H1 (cell line): ENCODE measurements at regions not wholly inside any gene's neighbourhood (a gene's known extent, or its start where the extent isn't known, plus 50 kb on each side); places are given as distances from the start of the nearest gene placed in this dataset.

ENCODE experiments used
- CTCF ChIA-PET: fragments of 300-600 bp; sonication (Branson Sonifier 250); formaldehyde crosslinking; loops from one replicate; lab custom pipeline; 2021; ENCODE audit not compliant: partially characterized antibody; lab: Charles Lee
- POLR2A ChIA-PET: fragments of 300-600 bp; sonication (Branson Sonifier 250); formaldehyde crosslinking; loops from one replicate; lab custom pipeline; 2021; ENCODE audit warnings: inconsistent platforms; ENCODE audit not compliant: partially characterized antibody; lab: Charles Lee
- DNase-seq, 2 experiments: peaks; one replicate each; pipeline versions ENCODE4 v3.0.0 to v3.0.0-alpha.2; 2010 to 2022; ENCODE audit warnings: low spot score in 2 of 2, low read depth in 1 of 2, mixed read lengths in 1 of 2
- FAIRE-seq: peaks from 2 replicates; lab custom pipeline; 2011; peaks lifted over from hg19 to GRCh38; lab: Jason Lieb, UNC
- H2AFZ ChIP-seq: 2 replicates; pipeline ENCODE4 v1.8.1; 2012; ENCODE audit warnings: low read length, inconsistent platforms
- H2AK5ac ChIP-seq: 2 replicates; pipeline ENCODE4 v1.6.1; 2013; ENCODE audit warnings: low read depth, low read length
- H2BK120ac ChIP-seq: replicated peaks from 2 replicates; pipeline ENCODE3; 2013; ENCODE audit warnings: low read depth, low read length, inconsistent platforms
- H2BK12ac ChIP-seq: 2 replicates; pipeline ENCODE4 v1.6.1; 2013; ENCODE audit warnings: low read depth, low read length
- H2BK15ac ChIP-seq: 2 replicates; pipeline ENCODE4 v1.6.1; 2013; ENCODE audit warnings: low read length
- H2BK20ac ChIP-seq: 2 replicates; pipeline ENCODE4 v1.6.1; 2013; ENCODE audit warnings: low read length
- H2BK5ac ChIP-seq: 2 replicates; pipeline ENCODE4 v1.6.1; 2013; ENCODE audit warnings: low read depth, low read length
- H3K14ac ChIP-seq: 2 replicates; pipeline ENCODE4 v1.6.1; 2013; ENCODE audit warnings: inconsistent platforms; ENCODE audit not compliant: insufficient read length
- H3K18ac ChIP-seq: 2 replicates; pipeline ENCODE4 v1.6.1; 2013; ENCODE audit warnings: low read length; ENCODE audit errors: extremely low read depth
- H3K23ac ChIP-seq: 2 replicates; pipeline ENCODE4 v1.6.1; 2013; ENCODE audit warnings: inconsistent platforms; ENCODE audit not compliant: insufficient read length
- H3K23me2 ChIP-seq: 2 replicates; pipeline ENCODE4 v1.6.1; 2013; ENCODE audit warnings: low read depth, low read length
- H3K27ac ChIP-seq: 2 replicates; pipeline ENCODE4 v1.6.1; 2011; ENCODE audit warnings: low read depth, low read length, inconsistent platforms
- H3K27me3 ChIP-seq, 4 experiments: replicated peaks in 1 of 4; 1 replicate in 1 of 4; 2 replicates in 3 of 4; pipeline versions ENCODE4 v1.6.1 to v1.8.1; 2011 to 2013; ENCODE audit warnings: low read length in 3 of 4, mild to moderate bottlenecking in 3 of 4, inconsistent platforms in 2 of 4, mixed read lengths in 2 of 4, moderate library complexity in 1 of 4; ENCODE audit not compliant: control insufficient read depth in 3 of 4, insufficient read depth in 3 of 4; ENCODE audit errors: extremely low read depth in 1 of 4
- H3K36me3 ChIP-seq, 4 experiments: 2 replicates each; pipeline versions ENCODE4 v1.6.1 to v1.8.1; 2011 to 2013; ENCODE audit warnings: mild to moderate bottlenecking in 4 of 4, low read length in 3 of 4, moderate library complexity in 2 of 4, control low read depth in 1 of 4, inconsistent platforms in 1 of 4; ENCODE audit not compliant: insufficient read depth in 4 of 4, control insufficient read depth in 2 of 4
- H3K4ac ChIP-seq: replicated peaks from 2 replicates; pipeline ENCODE3; 2013; ENCODE audit warnings: low read length, low read depth, mixed read lengths, inconsistent platforms; ENCODE audit not compliant: insufficient read length
- H3K4me1 ChIP-seq, 4 experiments: replicated peaks in 1 of 4; 1 replicate in 1 of 4; 2 replicates in 3 of 4; pipeline versions ENCODE4 v1.6.1 to v1.8.1; 2011 to 2013; ENCODE audit warnings: low read length in 3 of 4, inconsistent platforms in 2 of 4, mixed read lengths in 1 of 4; ENCODE audit not compliant: insufficient read depth in 4 of 4, control insufficient read depth in 3 of 4
- H3K4me2 ChIP-seq, 2 experiments: 2 replicates each; pipeline versions ENCODE4 v1.6.1 to v1.8.1; 2011 to 2013; ENCODE audit warnings: low read depth in 2 of 2, low read length in 2 of 2, control low read depth in 1 of 2, inconsistent platforms in 1 of 2, mild to moderate bottlenecking in 1 of 2; ENCODE audit not compliant: insufficient read depth in 1 of 2
- H3K4me3 ChIP-seq, 4 experiments: fragments of 200-600, 300-600 bp in 1 of 4; sonication (generic), shearing (Covaris generic), sonication (Bioruptor Twin) in 1 of 4; 2 replicates each; pipeline versions ENCODE4 v1.5.1 to v1.8.1; 2011 to 2016; ENCODE audit warnings: low read length in 4 of 4, low read depth in 3 of 4, control low read depth in 2 of 4, inconsistent platforms in 2 of 4, mild to moderate bottlenecking in 2 of 4, mixed read lengths in 1 of 4, moderate library complexity in 1 of 4; ENCODE audit not compliant: insufficient read depth in 2 of 4; ENCODE audit errors: extremely low read depth in 1 of 4
- H3K56ac ChIP-seq: replicated peaks from 2 replicates; pipeline ENCODE3; 2013; ENCODE audit warnings: low read depth, mild to moderate bottlenecking, mixed read lengths, low read length, inconsistent platforms; ENCODE audit not compliant: insufficient read length
- H3K79me1 ChIP-seq: 2 replicates; pipeline ENCODE4 v1.6.1; 2013; ENCODE audit warnings: low read depth, low read length, control low read depth
- H3K79me2 ChIP-seq, 2 experiments: 2 replicates each; pipeline versions ENCODE4 v1.6.1 to v1.8.1; 2012 to 2013; ENCODE audit warnings: low read length in 2 of 2, mild to moderate bottlenecking in 2 of 2, inconsistent platforms in 1 of 2; ENCODE audit not compliant: insufficient read depth in 2 of 2, control insufficient read depth in 1 of 2
- H3K9ac ChIP-seq, 4 experiments: replicated peaks in 1 of 4; 1 replicate in 1 of 4; 2 replicates in 3 of 4; pipeline versions ENCODE4 v1.6.1 to v1.8.1; 2011 to 2013; ENCODE audit warnings: low read depth in 3 of 4, low read length in 3 of 4, control low read depth in 2 of 4, mild to moderate bottlenecking in 2 of 4, moderate library complexity in 2 of 4, inconsistent platforms in 1 of 4; ENCODE audit errors: extremely low read depth in 1 of 4
- H3K9me3 ChIP-seq, 2 experiments: 2 replicates each; pipeline versions ENCODE4 v1.6.1 to v1.8.1; 2012 to 2013; ENCODE audit warnings: mild to moderate bottlenecking in 2 of 2, moderate library complexity in 2 of 2, control low read depth in 1 of 2, inconsistent platforms in 1 of 2, low read depth in 1 of 2, low read length in 1 of 2, mixed read lengths in 1 of 2; ENCODE audit not compliant: insufficient read depth in 2 of 2
- H4K20me1 ChIP-seq, 2 experiments: replicated peaks in 1 of 2; 2 replicates each; pipeline versions ENCODE3 to v1.8.1; 2011 to 2013; ENCODE audit warnings: inconsistent platforms in 2 of 2, low read length in 2 of 2, mild to moderate bottlenecking in 1 of 2; ENCODE audit not compliant: insufficient read depth in 2 of 2, control insufficient read depth in 1 of 2
- H4K5ac ChIP-seq: 2 replicates; pipeline ENCODE4 v1.6.1; 2013; ENCODE audit warnings: low read length, low read depth, mixed read lengths, inconsistent platforms; ENCODE audit not compliant: insufficient read length
- H4K8ac ChIP-seq: 2 replicates; pipeline ENCODE4 v1.8.0; 2013; ENCODE audit warnings: mild to moderate bottlenecking, moderate library complexity, low read length, inconsistent platforms; ENCODE audit not compliant: insufficient read depth; ENCODE audit errors: extremely low read depth
- H4K91ac ChIP-seq: replicated peaks from 2 replicates; pipeline ENCODE3; 2013; ENCODE audit warnings: low read length, mixed read lengths, inconsistent platforms; ENCODE audit not compliant: insufficient read length
- BACH1 ChIP-seq: IDR thresholded peaks from 2 replicates; pipeline ENCODE4 v1.6.1; 2012; ENCODE audit warnings: low read length, improper control_type of control experiment
- CHD2 ChIP-seq: IDR thresholded peaks from 2 replicates; pipeline ENCODE4 v1.6.1; 2012; ENCODE audit warnings: low read length, improper control_type of control experiment
- CTBP2 ChIP-seq: IDR thresholded peaks from 2 replicates; pipeline ENCODE4 v1.7.0; 2011; ENCODE audit warnings: borderline replicate concordance, mild to moderate bottlenecking, moderate library complexity, mixed read lengths, low read length; ENCODE audit not compliant: insufficient read depth, insufficient read length
- EP300 ChIP-seq, 2 experiments: IDR thresholded peaks; 1 replicate in 1 of 2; 2 replicates in 1 of 2; pipeline ENCODE4 v1.6.1; 2011 to 2012; ENCODE audit warnings: low read depth in 2 of 2, low read length in 2 of 2, mild to moderate bottlenecking in 2 of 2, borderline replicate concordance in 1 of 2, inconsistent platforms in 1 of 2, moderate library complexity in 1 of 2
- NANOG ChIP-seq: IDR thresholded peaks from 2 replicates; pipeline ENCODE4 v1.6.1; 2011; ENCODE audit warnings: low read length, low read depth, mild to moderate bottlenecking, inconsistent platforms; ENCODE audit not compliant: insufficient read depth, poor library complexity, severe bottlenecking
- NRF1 ChIP-seq: IDR thresholded peaks from 2 replicates; pipeline ENCODE4 v1.6.1; 2011; ENCODE audit warnings: mild to moderate bottlenecking, low read depth, low read length, improper control_type of control experiment
- POLR2A ChIP-seq, 2 experiments: IDR thresholded peaks; 1 replicate in 1 of 2; 2 replicates in 1 of 2; pipeline ENCODE4 v1.6.1; 2011; ENCODE audit warnings: low read depth in 2 of 2, low read length in 2 of 2, mild to moderate bottlenecking in 2 of 2; ENCODE audit errors: control extremely low read depth in 1 of 2
- RFX5 ChIP-seq: IDR thresholded peaks from 2 replicates; pipeline ENCODE4 v1.6.1; 2011; ENCODE audit warnings: low read depth, low read length, improper control_type of control experiment, borderline replicate concordance
- SAP30 ChIP-seq: fragments of 300-600 bp; sonication (generic); IDR thresholded peaks from 2 replicates; pipeline ENCODE4 v1.7.1; 2012; ENCODE audit warnings: low read length, moderate library complexity, mild to moderate bottlenecking, inconsistent platforms; ENCODE audit not compliant: insufficient read depth, insufficient replicate concordance
- SRF ChIP-seq: IDR thresholded peaks from 2 replicates; pipeline ENCODE4 v1.6.1; 2011; ENCODE audit warnings: mild to moderate bottlenecking, low read depth, low read length, moderate library complexity
- ZNF274 ChIP-seq: IDR thresholded peaks from 2 replicates; pipeline ENCODE4 v1.7.0; 2012; ENCODE audit warnings: low read length, borderline replicate concordance; ENCODE audit errors: extremely low read depth
- WGBS, 2 experiments: shearing (Covaris generic) in 1 of 2; methylation state at CpG; one replicate each; pipeline versions ENCODE4 v1.1.6 to v1.1.7; 2013 to 2015; ENCODE audit warnings: low lambda C conversion rate in 2 of 2, mixed read lengths in 2 of 2, inconsistent platforms in 1 of 2, low coverage in 1 of 2, missing lambda C conversion rate in 1 of 2; ENCODE audit not compliant: insufficient replicate concordance in 2 of 2, insufficient coverage in 1 of 2, insufficient read length in 1 of 2; ENCODE audit errors: extremely low coverage in 1 of 2, missing lambda C conversion rate in 1 of 2; 5-methylcytosine and 5-hydroxymethylcytosine counted together
- TF ChIP-seq, protein P1 (sequence below), 3 experiments: IDR thresholded peaks; 1 replicate in 2 of 3; 2 replicates in 1 of 3; pipeline versions ENCODE4 v1.5.1 to v1.6.1; 2011; ENCODE audit warnings: low read length in 3 of 3, mild to moderate bottlenecking in 3 of 3, inconsistent platforms in 2 of 3, low read depth in 1 of 3, moderate library complexity in 1 of 3; ENCODE audit not compliant: insufficient read depth in 1 of 3; ENCODE audit errors: control extremely low read depth in 1 of 3

DNA sequence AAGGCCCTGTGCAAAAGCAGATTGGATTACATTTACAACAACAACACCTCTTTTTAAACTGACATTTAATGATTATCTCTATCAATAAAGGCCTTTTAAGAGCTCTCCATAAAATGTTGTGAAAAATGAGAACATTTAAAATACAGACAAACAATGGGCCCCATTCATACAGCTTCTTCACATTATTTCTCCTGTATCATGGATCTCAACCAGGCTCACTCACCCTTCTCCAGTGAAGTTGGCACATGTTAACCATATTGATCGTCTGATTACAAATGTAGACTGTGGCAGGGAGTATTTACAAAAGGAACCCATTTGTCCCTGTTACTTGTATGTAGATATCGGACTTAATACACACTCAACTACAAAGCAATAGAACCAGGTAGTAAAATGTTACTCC is 220.2 kb upstream of the BTG1 start:
- no peak overlapping the region for H2BK120ac ChIP-seq
- no peaks in the 10 kb centered on the region for H3K9me3 ChIP-seq
- no peak overlapping the region for H2BK15ac ChIP-seq
- H3K23ac ChIP-seq, result no peak overlapping the region
- no peak overlapping the region for H3K4me2 ChIP-seq
- H4K20me1 ChIP-seq, result no peaks in the 10 kb centered on the region
- no peak overlapping the region for H3K4ac ChIP-seq
- peaks cover 0 to 6% (median 0%) of the 10 kb centered on the region in 4 experiments; a peak in 2 of 7 replicates for H3K4me1 ChIP-seq
- no peak overlapping the region for H4K91ac ChIP-seq
- H2AK5ac ChIP-seq, result no peak overlapping the region
- no peak overlapping the region for H2AFZ ChIP-seq
- DNase-seq, result no peak
- no peaks in the 10 kb centered on the region for H3K79me2 ChIP-seq
- H4K8ac ChIP-seq, result no peak overlapping the region
- H3K4me3 ChIP-seq, result no peak overlapping the region
- WGBS, 2 experiments, result 86% methylated on average over 2 of the region's 2 CpGs; no CpG with 5 or more reads in 1 of the 2 experiments
- H3K56ac ChIP-seq, result no peak overlapping the region
- no peak overlapping the region for H4K5ac ChIP-seq
- FAIRE-seq, result no peak
- no peak overlapping the region for H2BK12ac ChIP-seq
- ChIA-PET POLR2A (no interaction called here), CTCF (no interaction called here)
- no peaks in the 10 kb centered on the region for H3K27me3 ChIP-seq
- no peak overlapping the region for H3K14ac ChIP-seq
- no peaks in the 10 kb centered on the region for H3K36me3 ChIP-seq
- peaks cover 2% of the 10 kb centered on the region; the same call in 1 of the 2 replicates for H3K23me2 ChIP-seq
- H2BK5ac ChIP-seq, result no peak overlapping the region
- H2BK20ac ChIP-seq, result no peak overlapping the region
- no peak overlapping the region for H3K9ac ChIP-seq
- no peak overlapping the region for H3K18ac ChIP-seq
- no peaks in the 10 kb centered on the region for H3K79me1 ChIP-seq
- no peak overlapping the region for H3K27ac ChIP-seq
- no peak for TF ChIP-seq RFX5
- TF ChIP-seq SRF, result no peak
- no peak for TF ChIP-seq ZNF274
- TF ChIP-seq CHD2, result no peak
- TF ChIP-seq, protein P1, sequence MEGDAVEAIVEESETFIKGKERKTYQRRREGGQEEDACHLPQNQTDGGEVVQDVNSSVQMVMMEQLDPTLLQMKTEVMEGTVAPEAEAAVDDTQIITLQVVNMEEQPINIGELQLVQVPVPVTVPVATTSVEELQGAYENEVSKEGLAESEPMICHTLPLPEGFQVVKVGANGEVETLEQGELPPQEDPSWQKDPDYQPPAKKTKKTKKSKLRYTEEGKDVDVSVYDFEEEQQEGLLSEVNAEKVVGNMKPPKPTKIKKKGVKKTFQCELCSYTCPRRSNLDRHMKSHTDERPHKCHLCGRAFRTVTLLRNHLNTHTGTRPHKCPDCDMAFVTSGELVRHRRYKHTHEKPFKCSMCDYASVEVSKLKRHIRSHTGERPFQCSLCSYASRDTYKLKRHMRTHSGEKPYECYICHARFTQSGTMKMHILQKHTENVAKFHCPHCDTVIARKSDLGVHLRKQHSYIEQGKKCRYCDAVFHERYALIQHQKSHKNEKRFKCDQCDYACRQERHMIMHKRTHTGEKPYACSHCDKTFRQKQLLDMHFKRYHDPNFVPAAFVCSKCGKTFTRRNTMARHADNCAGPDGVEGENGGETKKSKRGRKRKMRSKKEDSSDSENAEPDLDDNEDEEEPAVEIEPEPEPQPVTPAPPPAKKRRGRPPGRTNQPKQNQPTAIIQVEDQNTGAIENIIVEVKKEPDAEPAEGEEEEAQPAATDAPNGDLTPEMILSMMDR (IDR thresholded peaks at IDR 0.05; ENCODE audit: control extremely low read depth in 1 of 3, insufficient read depth in 1 of 3, low read depth in 1 of 3, low read length in 3 of 3), result no peak
- no peak for TF ChIP-seq POLR2A (IDR thresholded peaks at IDR 0.05; ENCODE audit: control extremely low read depth in 1 of 2, low read depth in 2 of 2, low read length in 2 of 2)
- no peak for TF ChIP-seq SAP30
- no peak for TF ChIP-seq EP300 (IDR thresholded peaks at IDR 0.05; ENCODE audit: borderline replicate concordance in 1 of 2, low read depth in 2 of 2, low read length in 2 of 2)
- TF ChIP-seq NRF1, result no peak
- TF ChIP-seq BACH1, result no peak
- no peak for TF ChIP-seq CTBP2
- no peak for TF ChIP-seq NANOG
